ENCODE measurements at regions not wholly inside any gene's neighbourhood (a gene's known extent, or its start where the extent isn't known, plus 50 kb on each side); places are given as distances from the start of the nearest gene placed in this dataset.

DNA sequence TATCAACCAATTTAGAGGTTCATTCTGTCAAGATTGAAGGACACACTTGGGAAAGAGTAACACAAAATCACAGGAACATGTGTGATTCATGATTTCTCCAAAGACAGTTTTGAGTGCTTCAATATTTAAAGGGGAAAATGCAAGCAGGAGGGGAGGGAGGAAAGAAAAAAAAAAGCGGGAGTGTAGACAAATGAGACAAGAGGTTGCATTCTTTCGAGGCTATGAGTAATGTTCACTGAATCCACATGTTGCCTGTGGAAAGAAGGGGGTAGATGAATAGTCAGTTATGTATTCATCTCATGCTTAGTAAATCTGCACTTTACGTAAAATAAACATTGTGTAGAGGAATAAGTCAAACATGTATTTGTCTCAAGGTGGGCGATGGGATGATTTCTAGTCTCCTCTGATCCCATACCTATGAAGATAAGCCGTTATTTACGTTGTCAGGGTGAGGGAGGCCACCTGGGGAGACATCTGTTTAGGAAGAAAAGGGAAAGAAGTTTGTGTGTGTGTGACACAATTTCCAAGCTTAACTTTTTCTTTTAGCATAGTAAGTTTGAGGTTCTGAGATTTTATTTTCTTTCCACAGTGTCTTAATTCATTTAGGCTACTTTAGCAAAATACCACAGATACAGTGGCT, 211.0 kb upstream of the ZC3H15 start:
- TF ChIP-seq, protein P1, sequence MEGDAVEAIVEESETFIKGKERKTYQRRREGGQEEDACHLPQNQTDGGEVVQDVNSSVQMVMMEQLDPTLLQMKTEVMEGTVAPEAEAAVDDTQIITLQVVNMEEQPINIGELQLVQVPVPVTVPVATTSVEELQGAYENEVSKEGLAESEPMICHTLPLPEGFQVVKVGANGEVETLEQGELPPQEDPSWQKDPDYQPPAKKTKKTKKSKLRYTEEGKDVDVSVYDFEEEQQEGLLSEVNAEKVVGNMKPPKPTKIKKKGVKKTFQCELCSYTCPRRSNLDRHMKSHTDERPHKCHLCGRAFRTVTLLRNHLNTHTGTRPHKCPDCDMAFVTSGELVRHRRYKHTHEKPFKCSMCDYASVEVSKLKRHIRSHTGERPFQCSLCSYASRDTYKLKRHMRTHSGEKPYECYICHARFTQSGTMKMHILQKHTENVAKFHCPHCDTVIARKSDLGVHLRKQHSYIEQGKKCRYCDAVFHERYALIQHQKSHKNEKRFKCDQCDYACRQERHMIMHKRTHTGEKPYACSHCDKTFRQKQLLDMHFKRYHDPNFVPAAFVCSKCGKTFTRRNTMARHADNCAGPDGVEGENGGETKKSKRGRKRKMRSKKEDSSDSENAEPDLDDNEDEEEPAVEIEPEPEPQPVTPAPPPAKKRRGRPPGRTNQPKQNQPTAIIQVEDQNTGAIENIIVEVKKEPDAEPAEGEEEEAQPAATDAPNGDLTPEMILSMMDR (IDR thresholded peaks at IDR 0.05; ENCODE audit: low read depth, low read length): no peak
- TF ChIP-seq, protein P2, sequence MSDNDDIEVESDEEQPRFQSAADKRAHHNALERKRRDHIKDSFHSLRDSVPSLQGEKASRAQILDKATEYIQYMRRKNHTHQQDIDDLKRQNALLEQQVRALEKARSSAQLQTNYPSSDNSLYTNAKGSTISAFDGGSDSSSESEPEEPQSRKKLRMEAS (IDR thresholded peaks at IDR 0.05; ENCODE audit: low read depth, low read length): no peak
- TF ChIP-seq POLR2A (IDR thresholded peaks at IDR 0.05; ENCODE audit: extremely low read depth, insufficient read length): no peak
